Panc1 (cell line): ENCODE measurements at regions not wholly inside any gene's neighbourhood (a gene's known extent, or its start where the extent isn't known, plus 50 kb on each side); places are given as distances from the start of the nearest gene placed in this dataset.

Experiments
- ATAC-seq: fragments of 200-7000 bp; cut with Tn5 transposase; 2 replicates; pipeline ENCODE4 v1.9.1; 2020; ENCODE audit warnings: mild to moderate bottlenecking, moderate library complexity
- BruUV-seq: library from RNA; stranded (reverse); fragments of 400-500 nt; replicated peaks from 2 replicates; lab custom pipeline; 2021; lab: Mats Ljungman, UMichigan
- CTCF ChIA-PET: fragments of 300-600 bp; sonication (Branson Sonifier 250); formaldehyde crosslinking; loops from one replicate; lab custom pipeline; 2022; ENCODE audit warnings: antibody characterized with exemption; lab: Charles Lee
- POLR2A ChIA-PET: fragments of 300-600 bp; sonication (Branson Sonifier 250); formaldehyde crosslinking; loops from one replicate; lab custom pipeline; 2022; ENCODE audit warnings: antibody characterized with exemption; lab: Charles Lee
- DNase-seq: peaks from one replicate; pipeline ENCODE4 v3.0.0-alpha.2; 2010; ENCODE audit warnings: low read depth, low spot score
- H3K27ac ChIP-seq: 2 replicates; pipeline ENCODE4 v1.5.1; 2011; ENCODE audit warnings: mild to moderate bottlenecking, low read length, inconsistent platforms
- H3K27me3 ChIP-seq: fragments of 200-500 bp; sonication (Bioruptor generic); 2 replicates; pipeline ENCODE4 v1.6.0; 2014; ENCODE audit warnings: low read length, inconsistent platforms; ENCODE audit not compliant: control insufficient read depth, insufficient read depth
- H3K36me3 ChIP-seq: fragments of 200-500 bp; sonication (Bioruptor generic); 2 replicates; pipeline ENCODE4 v1.5.1; 2014; ENCODE audit warnings: inconsistent platforms, mild to moderate bottlenecking, low read length, moderate library complexity; ENCODE audit not compliant: control insufficient read depth, insufficient read depth
- H3K4me1 ChIP-seq: 2 replicates; pipeline ENCODE4 v1.5.1; 2011; ENCODE audit warnings: inconsistent platforms, mild to moderate bottlenecking, low read length, moderate library complexity; ENCODE audit not compliant: control insufficient read depth, insufficient read depth
- H3K4me3 ChIP-seq, 2 experiments: 2 replicates each; pipeline ENCODE4 v1.5.1; 2011 to 2012; ENCODE audit warnings: low read depth in 2 of 2, low read length in 2 of 2, mild to moderate bottlenecking in 2 of 2, inconsistent platforms in 1 of 2, moderate library complexity in 1 of 2
- H3K9me3 ChIP-seq: fragments of 200-500 bp; sonication (Bioruptor generic); 2 replicates; pipeline ENCODE4 v1.5.1; 2014; ENCODE audit warnings: low read depth, mild to moderate bottlenecking, inconsistent platforms, low read length, moderate library complexity; ENCODE audit not compliant: control insufficient read depth, insufficient read depth
- CTCF ChIP-seq: fragments of 450-650 bp; IDR thresholded peaks from 2 replicates; pipeline ENCODE4 v1.5.1; 2017; ENCODE audit warnings: mild to moderate bottlenecking
- POLR2AphosphoS5 ChIP-seq: IDR thresholded peaks from 2 replicates; pipeline ENCODE4 v1.6.1; 2012; ENCODE audit warnings: mild to moderate bottlenecking, low read depth, low read length, moderate library complexity
- REST ChIP-seq, 2 experiments: IDR thresholded peaks; 2 replicates each; pipeline ENCODE4 v1.6.1; 2011 to 2012; ENCODE audit warnings: low read depth in 2 of 2, control low read depth in 1 of 2, low read length in 1 of 2, mild to moderate bottlenecking in 1 of 2, moderate library complexity in 1 of 2; ENCODE audit not compliant: insufficient read depth in 1 of 2
- SIN3A ChIP-seq: IDR thresholded peaks from 2 replicates; pipeline ENCODE4 v1.6.1; 2012; ENCODE audit warnings: low read depth, mild to moderate bottlenecking, low read length, moderate library complexity, borderline replicate concordance; ENCODE audit not compliant: insufficient read depth
- TCF7L2 ChIP-seq: IDR thresholded peaks from 2 replicates; pipeline ENCODE4 v1.6.1; 2011; ENCODE audit warnings: mild to moderate bottlenecking, low read depth, low read length, inconsistent platforms
- in situ Hi-C: cut with HindIII; loops from 2 replicates; pipeline ENCODE4 v1.10.0; 2016; ENCODE audit warnings: low sequenced_read_pairs, low pct_unique_long_range_greater_than_20kb
- intact Hi-C: fragments of 100-400 bp; cut with micrococcal nuclease; formaldehyde crosslinking; loops from one replicate; pipeline ENCODE4 v1.10.0; 2022; ENCODE audit not compliant: unreplicated experiment

- BruUV-seq, result no TSS peak
- no peak overlapping the region for H3K27ac ChIP-seq
- no peak for ATAC-seq
- H3K4me1 ChIP-seq, result no peaks in the 10 kb centered on the region
- H3K36me3 ChIP-seq, result no peaks in the 10 kb centered on the region
- TF ChIP-seq TCF7L2 (no peak), CTCF (no peak), POLR2AphosphoS5 (no peak), SIN3A (no peak), REST (IDR thresholded peaks at IDR 0.05; ENCODE audit: insufficient read depth in 1 of 2, low read depth in 2 of 2, low read length in 1 of 2) (no peak)
- in situ Hi-C loops (no loop called here), intact Hi-C loops (no loop called here)
- CTCF ChIA-PET, result no interaction called here
- no peak overlapping the region for H3K4me3 ChIP-seq
- no peak for DNase-seq
- no peaks in the 10 kb centered on the region for H3K9me3 ChIP-seq
- POLR2A ChIA-PET, result no interaction called here
- H3K27me3 ChIP-seq, result no peaks in the 10 kb centered on the region; the same call in 1 of the 2 replicates
These were observed 211.7 kb upstream of the WSB1 start for GRCh38 chr17:27082023-27082774.

- no peak for DNase-seq
- intact Hi-C loops (no loop called here), in situ Hi-C loops (no loop called here)
- H3K9me3 ChIP-seq, result no peaks in the 10 kb centered on the region
- TF ChIP-seq REST (IDR thresholded peaks at IDR 0.05; ENCODE audit: insufficient read depth in 1 of 2, low read depth in 2 of 2, low read length in 1 of 2), result no peak
- TF ChIP-seq POLR2AphosphoS5, result no peak
- TF ChIP-seq TCF7L2, result no peak
- no peak for TF ChIP-seq SIN3A
- TF ChIP-seq CTCF, result no peak
- ChIA-PET POLR2A (no interaction called here), CTCF (no interaction called here)
- H3K36me3 ChIP-seq, result no peaks in the 10 kb centered on the region
- H3K27me3 ChIP-seq, result no peaks in the 10 kb centered on the region; the same call in 1 of the 2 replicates
- BruUV-seq, result no TSS peak
- no peaks in the 10 kb centered on the region for H3K4me1 ChIP-seq
- no peak for ATAC-seq
- no peak overlapping the region for H3K27ac ChIP-seq
- no peak overlapping the region for H3K4me3 ChIP-seq
These were observed 211.1 kb upstream of the WSB1 start for GRCh38 chr17:27082775-27083154.
